GM13976 (cell line): ENCODE measurements at regions not wholly inside any gene's neighbourhood (a gene's known extent, or its start where the extent isn't known, plus 50 kb on each side); places are given as distances from the start of the nearest gene placed in this dataset.

ENCODE experiments used
- DNase-seq: peaks from one replicate; pipeline ENCODE4 v3.0.0; 2012; ENCODE audit warnings: low spot score
- CTCF ChIP-seq: IDR thresholded peaks from 2 replicates; pipeline ENCODE4 v1.5.1; 2012; ENCODE audit warnings: borderline replicate concordance, mild to moderate bottlenecking; ENCODE audit not compliant: insufficient read depth; ENCODE audit errors: extremely low read depth, missing control alignments, control extremely low read depth
- in situ Hi-C: fragments of 300-500 bp; cut with MboI; formaldehyde crosslinking; loops from one replicate; pipeline ENCODE4 v1.12.0; 2022; ENCODE audit warnings: low sequenced_read_pairs, mixed read lengths, inconsistent platforms; ENCODE audit not compliant: unreplicated experiment

- no peak for TF ChIP-seq CTCF
- in situ Hi-C loops, result no loop called here
- DNase-seq, result no peak
These were observed 171.5 kb upstream of the IER5L start for GRCh38 chr9:129349665-129349947.

GRCh38 chr9:129348890-129349664 is 171.0 kb upstream of the IER5L start:
- in situ Hi-C loops, result no loop called here
- no peak for TF ChIP-seq CTCF
- DNase-seq, result no peak

- in situ Hi-C loops, result no loop called here
These were observed 169.5 kb upstream of the IER5L start for GRCh38 chr9:129347316-129348120.

GRCh38 chr9:129346046-129346445 is 168.0 kb upstream of the IER5L start:
- TF ChIP-seq CTCF, result no peak
- in situ Hi-C loops, result no loop called here
- no peak for DNase-seq

More at GRCh38 chr9:129347316-129348120, 169.5 kb upstream of the IER5L start:
- no peak for TF ChIP-seq CTCF
- no peak for DNase-seq

- no peak for TF ChIP-seq CTCF
- in situ Hi-C loops, result no loop called here
- DNase-seq, result no peak
These were observed 166.8 kb upstream of the IER5L start for GRCh38 chr9:129344641-129345495.
